ENCODE measurements at regions not wholly inside any gene's neighbourhood (a gene's known extent, or its start where the extent isn't known, plus 50 kb on each side); places are given as distances from the start of the nearest gene placed in this dataset.
"Not testable (repeated sequence)": the region's sequence is repeated elsewhere in the genome, so short reads cannot be mapped to it uniquely, and the experiment has no call there.

DNA sequence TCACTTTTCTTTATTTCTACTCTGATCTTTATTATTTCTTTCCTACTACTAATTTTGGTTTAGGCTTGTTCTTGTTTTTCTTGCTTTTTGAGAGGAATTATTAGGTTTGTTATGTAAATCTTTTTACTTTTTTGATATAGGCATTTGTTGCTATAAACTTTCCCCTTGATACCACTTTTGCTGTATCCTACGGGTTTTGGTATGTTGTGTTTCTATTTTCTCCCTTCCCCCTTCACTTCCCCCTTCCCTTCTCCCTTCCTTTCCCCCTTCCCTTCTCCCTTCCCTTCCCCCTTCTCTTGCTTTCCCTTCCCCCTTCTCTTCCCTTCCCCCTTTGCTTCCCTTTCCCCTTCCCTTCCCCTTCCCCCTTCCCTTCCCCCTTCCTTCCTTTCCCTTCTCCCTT, 529.6 kb downstream of the RAB38 start:
- no peak overlapping the region for H3K4me3 ChIP-seq (ENCODE audit: low read depth, low read length)
- no peak for DNase-seq (ENCODE audit: low read depth)
- TF ChIP-seq, protein P1, sequence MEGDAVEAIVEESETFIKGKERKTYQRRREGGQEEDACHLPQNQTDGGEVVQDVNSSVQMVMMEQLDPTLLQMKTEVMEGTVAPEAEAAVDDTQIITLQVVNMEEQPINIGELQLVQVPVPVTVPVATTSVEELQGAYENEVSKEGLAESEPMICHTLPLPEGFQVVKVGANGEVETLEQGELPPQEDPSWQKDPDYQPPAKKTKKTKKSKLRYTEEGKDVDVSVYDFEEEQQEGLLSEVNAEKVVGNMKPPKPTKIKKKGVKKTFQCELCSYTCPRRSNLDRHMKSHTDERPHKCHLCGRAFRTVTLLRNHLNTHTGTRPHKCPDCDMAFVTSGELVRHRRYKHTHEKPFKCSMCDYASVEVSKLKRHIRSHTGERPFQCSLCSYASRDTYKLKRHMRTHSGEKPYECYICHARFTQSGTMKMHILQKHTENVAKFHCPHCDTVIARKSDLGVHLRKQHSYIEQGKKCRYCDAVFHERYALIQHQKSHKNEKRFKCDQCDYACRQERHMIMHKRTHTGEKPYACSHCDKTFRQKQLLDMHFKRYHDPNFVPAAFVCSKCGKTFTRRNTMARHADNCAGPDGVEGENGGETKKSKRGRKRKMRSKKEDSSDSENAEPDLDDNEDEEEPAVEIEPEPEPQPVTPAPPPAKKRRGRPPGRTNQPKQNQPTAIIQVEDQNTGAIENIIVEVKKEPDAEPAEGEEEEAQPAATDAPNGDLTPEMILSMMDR (IDR thresholded peaks at IDR 0.05; ENCODE audit: low read depth, low read length, missing control alignments), result no peak

DNA sequence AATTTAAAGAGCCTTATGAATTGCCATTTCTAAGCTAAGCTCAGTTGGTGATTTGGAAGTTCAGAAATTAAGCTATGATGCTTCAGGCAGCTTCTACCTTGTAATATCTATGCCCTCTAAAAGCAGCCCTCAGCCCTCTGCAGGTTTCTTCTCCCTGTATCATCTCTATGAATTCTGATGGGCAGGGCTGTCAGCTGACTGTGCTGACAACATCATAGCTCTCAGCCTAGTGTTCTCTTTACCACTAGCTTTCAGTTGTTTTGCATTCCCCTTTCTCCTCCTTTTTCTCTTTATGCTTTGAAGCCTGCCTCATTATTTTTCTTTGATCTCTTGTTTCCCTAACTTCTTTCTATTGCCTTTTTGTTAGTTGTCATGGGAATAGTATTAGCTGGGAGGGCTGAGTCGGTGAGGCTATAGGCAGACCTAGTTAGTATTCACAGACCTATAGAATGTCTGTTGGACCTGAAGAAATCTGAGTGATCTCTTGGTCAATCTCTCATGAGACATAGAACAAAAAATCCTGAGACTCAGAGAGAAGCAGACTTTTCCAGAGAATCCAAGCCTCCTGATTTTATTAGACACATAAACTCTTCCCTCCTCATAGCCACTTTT, 535.4 kb downstream of the RAB38 start:
- TF ChIP-seq, protein P1 (IDR thresholded peaks at IDR 0.05; ENCODE audit: low read depth, low read length, missing control alignments), result no peak
- H3K4me3 ChIP-seq (ENCODE audit: low read depth, low read length), result no peak overlapping the region
- DNase-seq (ENCODE audit: low read depth), result no peak

GRCh38 chr11:87635001-87635400, 540.2 kb downstream of the RAB38 start:
- no peak for DNase-seq (ENCODE audit: low read depth)
- TF ChIP-seq, protein P1 (IDR thresholded peaks at IDR 0.05; ENCODE audit: low read depth, low read length, missing control alignments), result no peak
- H3K4me3 ChIP-seq (ENCODE audit: low read depth, low read length), result no peak overlapping the region

GRCh38 chr11:87634331-87634730, 540.9 kb downstream of the RAB38 start:
- TF ChIP-seq, protein P1 (IDR thresholded peaks at IDR 0.05; ENCODE audit: low read depth, low read length, missing control alignments), result no peak
- H3K4me3 ChIP-seq (ENCODE audit: low read depth, low read length), result no peak overlapping the region
- DNase-seq (ENCODE audit: low read depth), result no peak

DNA sequence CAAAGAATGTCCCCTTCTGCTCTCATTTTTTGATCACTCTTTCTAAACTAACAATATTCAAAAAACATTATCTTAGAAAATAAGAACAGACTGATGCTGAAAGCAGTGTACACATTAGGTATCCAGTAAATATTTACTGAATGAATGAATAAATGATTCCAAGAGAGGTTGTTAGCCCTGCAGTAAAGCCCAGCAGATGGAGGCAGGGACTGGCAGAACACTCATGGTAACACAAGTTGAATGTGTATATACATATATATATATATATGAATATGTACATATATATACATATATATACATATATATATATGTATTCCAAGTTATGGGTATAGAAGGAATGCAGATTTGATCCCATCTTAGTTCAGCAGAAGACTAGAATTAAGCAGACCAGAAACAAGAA, 546.3 kb downstream of the RAB38 start:
- DNase-seq (ENCODE audit: low read depth), result no peak
- TF ChIP-seq, protein P1 (IDR thresholded peaks at IDR 0.05; ENCODE audit: low read depth, low read length, missing control alignments), result no peak
- no peak overlapping the region for H3K4me3 ChIP-seq (ENCODE audit: low read depth, low read length)

DNA sequence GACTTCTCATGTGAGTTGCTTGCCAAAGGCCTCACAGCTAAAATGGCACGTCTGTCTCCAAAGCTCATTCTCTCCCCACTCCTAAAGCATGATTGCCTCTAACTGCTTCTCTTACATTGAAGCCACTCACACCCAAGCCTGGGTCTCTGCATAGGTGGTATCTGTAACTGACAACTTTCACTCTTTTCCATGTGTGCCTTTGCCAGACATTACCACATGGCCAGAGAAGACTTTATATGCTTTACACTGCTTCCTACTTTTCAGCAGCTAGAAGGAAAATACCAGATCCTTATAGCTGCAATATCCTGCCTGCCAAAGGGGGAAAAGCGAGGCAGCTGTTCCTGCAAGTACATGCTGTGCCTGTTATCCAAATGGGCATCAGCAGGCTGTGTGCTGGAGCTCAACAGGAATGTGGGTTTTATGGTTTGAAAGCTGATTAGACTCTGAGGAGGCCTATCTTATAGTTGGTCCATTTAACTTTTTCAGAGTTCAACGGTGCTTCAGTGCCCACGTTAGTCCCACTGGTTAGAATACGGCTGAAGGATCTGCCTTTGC, 547.1 kb downstream of the RAB38 start:
- TF ChIP-seq, protein P1 (IDR thresholded peaks at IDR 0.05; ENCODE audit: low read depth, low read length, missing control alignments), result no peak
- no peak for DNase-seq (ENCODE audit: low read depth)
- no peak overlapping the region for H3K4me3 ChIP-seq (ENCODE audit: low read depth, low read length)

GRCh38 chr11:87623531-87624365, 551.5 kb downstream of the RAB38 start:
- not testable (repeated sequence) for DNase-seq (ENCODE audit: low read depth); H3K4me3 ChIP-seq (ENCODE audit: low read depth, low read length)
